ENCODE measurements at regions not wholly inside any gene's neighbourhood (a gene's known extent, or its start where the extent isn't known, plus 50 kb on each side); places are given as distances from the start of the nearest gene placed in this dataset.

DNA sequence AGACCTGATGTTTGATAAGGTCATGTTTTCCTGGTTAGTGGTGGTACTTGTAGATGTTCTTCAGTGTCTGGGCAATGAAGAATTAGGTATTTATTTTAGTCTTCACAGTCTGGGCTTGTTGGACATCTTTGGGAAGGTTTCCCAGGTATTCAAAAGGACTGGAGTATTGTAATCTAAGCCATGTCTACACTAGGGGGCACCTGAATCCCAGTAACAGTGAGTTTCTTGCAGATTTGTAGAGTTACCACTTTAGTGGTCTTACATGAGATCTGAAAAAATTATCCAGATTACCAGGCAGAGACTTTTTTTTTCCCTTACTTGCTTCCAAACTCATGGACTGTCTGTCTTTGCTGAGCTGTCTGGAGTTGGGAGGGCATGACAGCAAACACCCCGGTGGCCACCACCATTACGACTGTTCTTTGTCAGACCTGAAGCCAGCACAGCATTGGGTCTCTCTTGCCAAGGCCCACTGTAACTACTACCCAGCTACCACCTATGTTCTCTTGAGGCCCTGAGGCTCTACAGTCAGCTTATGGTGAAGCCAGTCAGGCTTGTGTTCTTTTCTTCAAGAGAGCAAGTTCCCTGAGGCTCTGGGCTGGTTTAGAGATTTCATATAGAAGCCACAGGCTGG lies 820.7 kb upstream of the FBXO33 start:
- TF ChIP-seq, protein P1, sequence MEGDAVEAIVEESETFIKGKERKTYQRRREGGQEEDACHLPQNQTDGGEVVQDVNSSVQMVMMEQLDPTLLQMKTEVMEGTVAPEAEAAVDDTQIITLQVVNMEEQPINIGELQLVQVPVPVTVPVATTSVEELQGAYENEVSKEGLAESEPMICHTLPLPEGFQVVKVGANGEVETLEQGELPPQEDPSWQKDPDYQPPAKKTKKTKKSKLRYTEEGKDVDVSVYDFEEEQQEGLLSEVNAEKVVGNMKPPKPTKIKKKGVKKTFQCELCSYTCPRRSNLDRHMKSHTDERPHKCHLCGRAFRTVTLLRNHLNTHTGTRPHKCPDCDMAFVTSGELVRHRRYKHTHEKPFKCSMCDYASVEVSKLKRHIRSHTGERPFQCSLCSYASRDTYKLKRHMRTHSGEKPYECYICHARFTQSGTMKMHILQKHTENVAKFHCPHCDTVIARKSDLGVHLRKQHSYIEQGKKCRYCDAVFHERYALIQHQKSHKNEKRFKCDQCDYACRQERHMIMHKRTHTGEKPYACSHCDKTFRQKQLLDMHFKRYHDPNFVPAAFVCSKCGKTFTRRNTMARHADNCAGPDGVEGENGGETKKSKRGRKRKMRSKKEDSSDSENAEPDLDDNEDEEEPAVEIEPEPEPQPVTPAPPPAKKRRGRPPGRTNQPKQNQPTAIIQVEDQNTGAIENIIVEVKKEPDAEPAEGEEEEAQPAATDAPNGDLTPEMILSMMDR (IDR thresholded peaks at IDR 0.05) = no peak
- no peak for TF ChIP-seq EP300 (IDR thresholded peaks at IDR 0.05)

Data from stomach (tissue), 4 donors.